AML-193 (cell line): ENCODE measurements at regions not wholly inside any gene's neighbourhood (a gene's known extent, or its start where the extent isn't known, plus 50 kb on each side); places are given as distances from the start of the nearest gene placed in this dataset.

Experiments used
- DNase-seq, 2 experiments: peaks; one replicate each; lab custom pipeline; 2025; lab: John Stamatoyannopoulos, UW

DNA sequence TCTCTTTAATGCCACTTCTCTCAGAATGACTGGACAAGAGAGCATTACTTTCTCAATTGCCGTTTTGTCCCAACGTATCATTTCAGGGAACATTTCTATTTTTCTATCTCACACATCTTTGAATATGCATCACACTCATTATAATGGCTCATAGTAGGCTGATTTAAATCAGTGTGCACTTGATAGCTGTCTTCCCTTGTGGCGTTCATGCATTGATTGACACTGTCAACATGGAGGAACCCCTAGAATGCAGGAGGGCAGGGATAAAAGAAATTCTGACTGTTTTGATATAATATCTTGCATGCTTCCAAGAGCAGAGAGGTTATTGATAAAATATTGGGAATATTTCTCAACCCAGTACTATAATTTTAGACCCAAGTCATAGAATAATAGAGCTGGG lies 1528.9 kb upstream of the FLRT2 start:
- no peak for DNase-seq

DNA sequence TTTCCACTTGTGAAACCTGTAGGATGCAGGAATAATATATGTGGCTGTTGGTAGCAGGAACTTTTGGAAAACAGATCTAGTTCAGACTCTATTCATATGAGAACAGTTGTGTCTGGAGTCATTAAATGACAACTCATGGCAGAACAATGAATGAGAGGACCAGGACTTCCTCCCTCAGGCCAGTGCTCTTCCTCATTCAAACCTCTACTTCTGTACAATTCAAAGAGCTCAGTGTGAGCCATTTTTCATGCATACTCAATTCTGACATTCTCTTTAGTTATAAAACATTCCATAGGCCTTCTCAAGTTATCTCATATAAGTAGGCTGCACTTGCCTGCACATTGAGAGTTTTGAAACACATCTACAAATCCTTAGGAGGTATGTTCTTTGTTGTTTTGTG lies 1526.6 kb upstream of the FLRT2 start:
- peak in 1 of 2 experiments; percentile 12 for DNase-seq

DNA sequence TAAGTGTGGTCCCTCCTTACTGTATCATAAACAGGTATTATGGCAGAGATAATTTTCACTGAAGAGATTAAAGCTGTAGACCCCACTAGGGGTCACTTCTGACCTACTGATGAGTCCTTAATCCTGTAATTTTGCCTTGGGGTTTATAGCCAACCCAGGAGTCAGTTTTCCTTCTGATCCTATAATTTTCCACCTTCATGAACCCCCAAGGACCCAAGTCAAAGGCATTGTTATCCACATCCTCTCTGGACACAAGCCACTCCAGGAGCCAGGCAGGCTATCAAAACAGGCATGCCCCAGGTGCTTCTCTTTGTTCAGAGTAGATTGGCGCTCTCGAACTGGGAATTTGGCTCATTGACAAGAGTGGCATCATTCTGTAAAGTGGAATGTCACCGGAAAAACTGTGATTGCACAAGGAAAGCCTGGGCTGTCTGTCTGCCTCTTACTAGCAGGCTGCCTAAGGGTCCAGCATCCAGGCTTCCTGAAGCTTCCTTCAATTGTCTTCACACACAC lies 1523.2 kb upstream of the FLRT2 start:
- DNase-seq: no peak

DNA sequence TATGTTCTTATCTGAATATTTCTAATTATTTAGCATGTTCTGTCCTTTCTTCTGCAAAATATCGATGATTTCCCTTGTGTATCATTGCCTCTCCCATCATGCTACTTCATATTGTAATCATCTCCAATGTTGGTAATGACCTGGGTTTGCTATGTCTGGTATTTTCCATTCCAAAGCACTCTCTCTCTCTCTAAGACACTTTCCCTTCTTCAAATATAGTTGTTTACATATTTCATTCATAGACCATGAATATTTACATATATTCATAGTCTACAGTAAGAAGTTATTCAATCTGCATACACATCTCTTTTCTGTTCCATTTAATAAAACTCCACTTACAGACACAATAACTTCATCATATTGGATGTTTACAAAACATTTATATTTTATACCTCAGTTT lies 1516.5 kb upstream of the FLRT2 start:
- no peak for DNase-seq

DNA sequence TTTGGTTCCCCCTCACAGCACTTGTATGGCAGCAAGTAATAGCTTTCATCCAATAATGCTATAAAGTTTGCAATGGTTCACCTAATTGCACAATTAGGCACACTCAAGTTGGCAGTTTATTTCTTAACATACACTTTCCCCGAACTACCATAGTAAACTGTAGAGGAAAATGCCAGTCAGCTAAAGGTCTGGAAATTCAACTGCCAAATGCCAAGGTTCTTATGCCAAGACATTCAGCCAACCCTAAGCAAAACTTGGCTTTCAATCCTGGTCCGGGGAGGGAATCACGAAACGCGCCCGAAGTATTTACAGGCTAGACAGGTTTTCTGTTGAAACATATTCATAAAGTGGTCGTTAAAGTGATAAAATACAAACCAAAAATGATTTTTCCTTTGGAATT lies 1512.4 kb upstream of the FLRT2 start:
- no peak for DNase-seq

DNA sequence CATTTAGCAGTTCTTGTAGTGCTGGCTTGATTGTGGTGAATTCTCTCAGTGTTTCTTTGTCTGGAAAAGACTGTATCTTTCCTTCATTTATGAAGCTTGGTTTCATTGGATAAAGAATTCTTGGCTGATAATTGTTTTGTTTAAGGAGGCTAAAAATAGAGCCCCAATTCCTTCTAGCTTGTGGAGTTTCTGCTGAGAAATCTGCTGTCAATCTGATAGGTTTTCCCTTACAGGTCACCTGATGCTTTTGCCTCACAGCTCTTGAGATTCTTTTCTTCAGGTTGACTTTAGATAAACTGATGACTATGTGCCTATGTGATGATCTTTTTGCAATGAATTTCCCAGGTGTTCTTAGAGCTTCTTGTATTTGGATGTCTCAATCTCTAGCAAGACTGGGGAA lies 1508.5 kb upstream of the FLRT2 start:
- no peak for DNase-seq

DNA sequence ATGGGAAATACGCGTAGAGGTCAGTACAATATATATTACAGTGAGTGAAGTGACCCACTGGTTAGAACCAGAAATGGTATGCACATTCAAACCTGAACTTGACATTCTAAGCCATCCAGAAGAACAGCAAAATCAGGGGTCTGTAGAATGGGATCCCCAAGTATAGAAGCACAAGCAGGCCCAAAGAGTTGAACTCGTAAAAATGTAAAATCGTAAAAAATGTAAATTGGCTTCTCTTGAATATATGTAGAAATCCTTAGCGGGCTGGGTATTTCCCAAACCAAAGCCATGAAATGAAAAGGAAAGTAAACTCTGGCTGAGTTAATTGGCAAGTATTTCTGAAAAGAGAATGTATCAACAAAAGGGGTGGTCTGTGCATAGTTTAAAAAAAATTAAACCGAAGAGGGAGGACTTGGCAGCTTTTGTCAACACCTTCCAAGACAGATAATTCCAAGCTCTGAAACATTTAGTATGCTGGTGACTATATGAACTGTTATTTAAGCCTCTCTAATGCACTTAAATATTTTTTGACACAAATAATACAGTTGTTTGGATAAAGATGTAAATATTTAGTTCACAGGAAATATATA lies 1505.6 kb upstream of the FLRT2 start:
- DNase-seq: no peak

DNA sequence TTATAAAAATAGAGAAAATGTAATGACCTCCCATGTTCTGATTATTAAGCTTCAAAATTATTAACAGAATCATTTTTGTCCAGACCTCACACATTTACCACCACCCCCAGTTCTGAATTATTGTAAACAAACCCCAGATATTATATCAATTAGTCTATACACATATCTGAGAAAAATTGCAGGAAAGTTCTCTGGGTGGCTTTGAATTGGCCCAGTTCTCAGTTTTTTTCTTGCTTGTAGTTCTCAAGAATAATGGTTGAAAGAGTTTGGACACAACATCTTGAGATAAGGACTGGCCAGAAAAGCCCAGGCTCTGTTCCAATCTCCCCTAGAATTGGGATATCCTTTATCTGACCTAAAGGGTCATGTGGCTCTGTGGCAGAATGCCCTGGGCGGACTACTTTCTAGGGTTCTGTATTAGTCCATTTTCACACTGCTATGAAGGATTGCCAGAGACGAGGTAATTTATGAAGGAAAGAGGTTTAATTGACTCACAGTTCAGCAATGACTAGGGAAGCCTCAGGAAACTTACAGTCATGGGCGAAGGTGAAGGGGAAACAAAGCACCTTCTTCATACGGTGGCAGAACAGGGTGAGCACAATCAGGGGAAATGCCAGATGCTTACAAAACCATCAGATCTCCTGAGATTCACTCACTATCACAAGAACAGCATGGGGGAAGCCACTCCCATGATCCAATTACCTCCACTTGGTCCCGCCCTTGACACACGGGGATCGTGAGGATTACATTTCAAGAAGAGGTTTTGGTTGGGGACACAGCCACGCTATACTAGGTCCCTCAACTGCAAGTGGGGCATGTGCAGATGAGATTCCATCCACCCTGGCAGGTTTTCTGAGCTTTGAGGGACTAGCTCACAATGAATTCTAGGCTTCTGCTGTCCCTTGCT lies 1504.6 kb upstream of the FLRT2 start:
- no peak for DNase-seq

DNA sequence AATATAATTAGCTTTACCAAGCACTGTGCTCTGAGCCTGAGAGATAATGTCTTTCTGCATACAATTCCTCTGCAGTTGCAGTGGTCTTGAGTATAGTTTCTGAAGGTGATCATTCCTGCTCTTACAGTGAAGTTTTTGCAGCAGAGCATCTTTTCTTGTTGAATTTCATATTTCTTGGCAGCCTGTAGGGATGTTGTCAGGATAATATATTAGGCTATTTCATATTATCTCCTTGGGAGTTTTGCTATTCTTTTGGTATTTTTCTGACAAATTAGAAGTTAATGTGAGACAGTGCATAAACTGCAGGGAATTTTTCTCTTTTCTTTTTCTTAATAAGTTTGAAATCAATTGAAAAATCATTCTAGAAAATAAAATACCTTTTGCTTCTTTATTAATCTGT lies 1502.6 kb upstream of the FLRT2 start:
- DNase-seq: no peak

DNA sequence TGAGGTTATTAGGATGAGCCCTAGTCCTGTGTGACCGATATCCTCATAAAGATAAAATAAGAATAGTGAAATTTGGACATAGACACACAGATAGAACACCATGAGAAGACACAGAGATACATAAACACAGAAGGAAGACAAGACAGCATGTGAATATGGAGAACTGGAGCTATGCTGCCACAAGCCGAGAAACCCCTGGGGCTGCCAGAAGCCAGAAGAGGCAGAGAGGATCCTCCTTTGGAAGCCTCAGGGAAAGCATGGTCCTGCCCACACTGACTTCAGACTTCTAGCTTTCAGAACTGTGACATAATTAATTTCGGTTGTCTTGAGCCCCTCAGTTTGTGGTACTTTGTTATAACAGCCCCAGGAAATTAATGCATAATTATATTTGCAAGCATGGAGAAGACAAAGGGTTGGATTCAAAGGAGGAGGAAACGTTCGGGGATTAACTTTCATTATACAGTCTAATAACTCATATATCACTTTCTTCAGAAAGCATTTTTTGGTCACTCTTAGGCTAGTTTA lies 1501.8 kb upstream of the FLRT2 start:
- DNase-seq: no peak

DNA sequence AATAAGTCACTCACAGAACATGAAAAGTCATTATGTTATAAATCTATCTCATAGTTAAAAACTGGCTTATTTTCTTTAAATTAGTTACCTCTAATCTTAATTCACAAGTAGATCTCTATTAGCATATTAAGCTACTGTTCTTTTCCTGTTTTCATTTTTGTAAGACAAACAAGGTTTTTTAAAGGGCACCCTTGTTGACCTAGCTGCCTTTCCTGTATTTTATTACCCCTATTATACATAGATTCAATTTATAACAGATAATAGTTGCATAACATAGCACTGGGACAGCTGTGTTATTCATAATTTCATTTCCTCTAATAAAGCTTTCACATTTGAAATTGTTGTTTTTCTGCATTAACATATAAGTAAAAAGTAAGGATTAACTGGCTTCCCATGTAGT lies 1500.7 kb upstream of the FLRT2 start:
- DNase-seq: no peak

DNA sequence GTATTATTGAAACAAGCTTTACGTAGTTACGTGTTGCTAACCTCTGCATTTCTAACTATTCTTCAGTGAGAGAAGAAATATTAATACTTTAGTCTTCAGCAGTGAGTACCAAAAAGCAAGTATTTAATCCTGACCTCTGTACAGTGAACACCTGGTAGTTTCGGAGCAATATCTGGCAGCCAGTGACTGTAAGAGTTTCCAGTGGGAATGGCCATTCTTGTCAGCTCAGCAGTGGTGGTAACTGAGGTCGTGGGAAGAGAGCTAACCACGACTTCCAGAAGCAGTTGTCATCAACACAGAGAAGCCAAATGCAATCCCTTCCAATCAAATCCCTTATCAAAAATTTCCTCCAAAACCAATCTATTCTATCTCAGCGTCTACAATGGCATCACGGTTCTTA lies 1500.2 kb upstream of the FLRT2 start:
- DNase-seq: no peak

DNA sequence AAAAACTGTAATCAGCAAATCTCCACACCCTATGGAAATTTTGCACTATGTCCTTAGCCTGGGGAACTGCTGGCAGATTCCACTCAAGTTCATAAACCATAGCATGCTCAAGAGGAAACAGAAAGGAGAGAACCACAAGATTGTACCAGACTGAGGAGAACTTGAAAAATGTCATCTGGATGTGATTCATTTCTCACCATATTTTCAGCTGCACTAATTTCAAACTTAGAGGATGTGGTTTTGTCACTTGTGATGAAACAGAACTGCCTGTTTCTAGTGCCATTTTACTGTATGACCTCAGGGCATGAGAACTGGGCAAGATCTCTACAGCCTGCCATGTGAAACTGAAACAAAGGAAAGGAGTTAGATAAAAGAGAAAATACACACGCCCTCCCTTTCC lies 1493.1 kb upstream of the FLRT2 start:
- DNase-seq: peak; percentile 85 to 93

DNA sequence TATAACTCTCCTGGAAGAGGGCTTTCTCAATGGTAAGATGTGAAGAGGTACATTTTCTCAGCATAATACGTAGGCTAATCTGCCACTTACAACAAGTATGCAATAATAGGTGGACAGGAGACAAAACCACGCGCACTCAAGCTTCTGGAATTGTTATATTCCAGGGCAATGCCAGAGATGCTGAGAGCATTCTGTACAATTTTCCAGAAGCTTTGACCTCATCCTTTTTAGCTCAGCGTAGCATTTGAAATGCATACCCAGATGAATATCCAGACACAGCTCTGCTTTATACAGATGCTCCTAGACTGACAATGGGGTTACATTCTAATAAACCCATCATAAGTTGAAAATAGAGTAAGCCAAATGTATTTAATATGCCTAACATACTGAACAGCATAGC lies 1492.4 kb upstream of the FLRT2 start:
- no peak for DNase-seq

DNA sequence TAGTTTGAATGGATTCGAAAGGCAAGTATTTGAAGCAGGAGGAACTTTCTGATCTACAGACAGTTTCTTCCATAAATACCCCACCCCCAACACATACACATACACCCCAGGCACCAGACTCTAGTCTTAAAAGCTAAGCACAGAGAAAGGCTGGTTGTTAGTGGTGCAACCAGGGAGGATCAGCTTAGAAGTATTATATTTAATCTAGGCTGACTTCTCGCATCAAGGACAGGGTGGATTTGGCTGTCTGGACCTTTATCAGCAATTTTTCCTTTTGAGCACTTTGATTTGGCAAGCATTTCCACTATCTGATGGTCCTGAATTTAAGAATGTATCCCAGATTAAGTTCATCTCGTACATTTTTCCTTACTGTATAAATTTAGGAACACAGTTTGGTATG lies 1489.8 kb upstream of the FLRT2 start:
- no peak for DNase-seq

DNA sequence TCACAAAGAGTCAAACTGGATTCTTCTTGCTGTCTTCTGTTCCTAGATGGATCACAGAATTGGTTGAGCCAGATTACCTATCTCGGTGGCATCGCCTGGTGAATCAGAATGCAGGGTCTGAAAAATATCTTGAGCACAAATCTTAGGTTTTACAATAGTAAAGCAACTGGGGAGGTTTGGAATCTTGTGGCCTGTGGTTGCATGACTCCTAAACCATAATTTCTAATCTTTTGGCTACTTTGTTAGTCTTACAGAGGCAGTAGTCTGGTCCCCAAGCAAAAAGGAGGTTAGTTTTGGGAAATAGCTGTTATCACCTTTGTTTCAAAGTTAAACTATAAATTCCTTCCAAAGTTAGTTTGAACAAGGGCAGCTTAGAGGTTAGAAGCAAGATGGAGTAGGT lies 1488.5 kb upstream of the FLRT2 start:
- no peak for DNase-seq

DNA sequence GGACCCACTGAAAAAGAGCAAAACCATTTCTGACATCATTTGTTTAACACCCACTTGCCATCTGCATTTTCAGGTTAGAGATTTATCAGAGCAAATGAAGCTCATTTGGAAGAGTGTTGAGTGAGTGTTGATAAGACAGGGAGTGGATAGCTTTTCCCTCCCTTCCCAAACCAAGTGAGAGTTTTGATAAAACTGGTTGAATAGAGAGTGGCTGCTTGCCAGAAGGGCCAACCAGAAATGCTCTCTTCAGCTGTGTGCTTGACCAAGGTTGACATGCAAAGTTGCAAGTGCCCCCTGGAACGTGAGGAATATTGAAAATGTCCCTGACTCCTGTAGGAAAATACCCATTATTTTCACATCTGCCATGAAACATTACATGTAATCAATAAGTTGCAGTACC lies 1487.0 kb upstream of the FLRT2 start:
- no peak for DNase-seq

DNA sequence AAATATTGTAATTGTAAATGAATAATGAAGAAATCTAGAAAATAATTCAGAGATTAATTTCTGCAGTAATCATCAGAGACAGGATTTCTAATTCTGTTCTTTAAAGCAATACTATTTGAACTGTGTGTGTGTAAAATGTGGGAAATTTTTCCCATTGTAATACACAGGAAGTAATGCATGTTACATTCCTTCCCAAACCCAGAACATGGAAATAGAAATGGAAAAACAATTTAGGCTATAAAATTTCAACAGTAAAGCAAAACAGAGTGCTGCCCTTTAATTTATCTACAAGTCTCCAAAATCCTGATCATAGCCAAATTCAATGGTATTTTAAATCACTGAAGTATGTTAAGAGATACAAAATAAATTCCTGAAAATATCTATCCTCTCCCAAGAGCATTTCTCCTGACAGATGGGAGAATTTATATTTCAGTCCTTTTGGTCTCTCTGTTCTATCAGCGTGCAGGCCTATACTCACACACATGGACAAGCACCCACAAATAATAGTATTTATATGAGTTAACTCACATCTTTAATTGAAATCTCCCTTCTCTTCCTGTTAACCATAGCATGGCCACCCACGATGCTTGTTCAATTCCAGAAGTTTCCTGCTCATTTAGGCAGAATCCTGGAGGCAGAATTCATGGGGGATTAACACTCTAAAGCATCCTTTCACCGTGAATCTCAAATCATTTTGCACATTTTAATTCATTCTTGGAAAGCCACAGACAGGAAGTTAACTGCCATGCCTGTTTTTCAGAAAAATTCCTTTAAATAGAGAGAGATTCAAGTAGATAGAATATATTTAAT lies 1465.4 kb upstream of the FLRT2 start:
- no peak for DNase-seq

DNA sequence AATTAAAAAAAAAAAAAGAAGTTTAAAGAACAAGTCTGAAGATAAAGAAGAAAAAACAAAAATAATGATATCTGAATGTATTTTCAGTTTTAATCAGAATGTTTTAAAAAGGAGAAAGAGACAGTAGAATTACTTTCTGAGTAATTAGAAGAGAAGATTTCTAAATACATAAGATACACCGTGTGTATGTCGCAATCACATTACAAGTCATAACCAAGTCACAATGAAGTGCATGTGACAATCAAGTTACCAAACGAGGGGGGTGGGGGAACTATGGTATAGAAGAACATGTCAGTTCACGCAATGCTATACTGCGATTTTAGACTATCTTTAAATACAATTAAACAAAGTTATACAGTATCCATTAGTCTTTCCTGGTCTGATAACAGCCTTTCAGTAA lies 1464.1 kb upstream of the FLRT2 start:
- DNase-seq: peak in 1 of 2 experiments; percentile 0

DNA sequence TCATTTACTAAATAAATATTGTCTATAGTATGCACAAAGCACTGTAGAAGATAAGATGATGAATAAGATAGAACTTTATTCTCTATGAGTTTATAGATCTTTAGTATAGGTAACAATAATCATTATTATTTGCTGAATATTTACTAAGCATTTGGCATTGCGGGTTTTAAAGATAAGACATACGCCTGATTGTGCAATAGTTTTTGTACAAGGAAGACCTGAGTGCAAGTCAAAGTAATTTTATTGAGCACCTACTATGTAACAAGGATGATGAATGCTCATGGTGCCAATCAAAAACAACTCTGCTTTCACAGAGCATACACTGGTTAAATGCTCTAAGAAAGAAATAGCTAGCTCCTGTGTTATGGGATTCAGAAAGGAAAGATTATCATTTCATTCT lies 1461.7 kb upstream of the FLRT2 start:
- DNase-seq: no peak

DNA sequence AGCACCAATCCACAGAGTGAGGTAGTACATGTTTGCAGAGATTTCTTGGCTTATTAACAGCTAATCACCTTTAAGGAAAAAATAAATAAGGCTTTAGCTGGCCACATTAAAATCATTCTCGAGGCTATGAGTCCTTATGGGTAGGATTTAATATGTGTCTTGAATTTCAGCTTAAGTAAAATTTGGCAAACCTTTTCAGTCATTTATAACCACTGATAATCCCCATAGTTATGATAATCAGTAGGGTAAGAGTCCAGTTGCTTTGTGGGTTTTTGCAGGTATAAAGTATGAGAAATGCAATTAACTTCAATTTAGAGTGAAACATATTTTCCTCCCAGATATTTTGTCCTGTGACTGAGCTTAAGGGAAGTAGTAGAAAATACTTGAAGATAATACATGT lies 1458.9 kb upstream of the FLRT2 start:
- no peak for DNase-seq

DNA sequence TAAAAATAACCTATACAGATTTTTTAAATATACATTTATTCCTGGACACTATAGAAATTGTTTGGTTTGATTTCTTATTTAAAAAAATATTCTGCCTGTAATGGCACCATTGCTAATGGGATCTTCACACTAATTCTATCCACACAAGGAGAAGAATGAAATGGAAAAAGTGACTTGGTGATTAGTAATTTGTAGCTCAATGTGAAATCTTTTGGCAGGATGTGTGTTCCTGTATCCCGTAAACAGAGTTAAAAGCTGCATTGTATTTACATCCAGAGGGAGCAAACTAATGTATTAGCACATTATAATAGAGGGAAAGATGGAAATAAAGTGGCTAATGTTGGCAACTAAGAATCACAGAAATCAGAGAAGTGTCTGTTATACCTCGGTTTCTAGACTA lies 1455.3 kb upstream of the FLRT2 start:
- DNase-seq: no peak

DNA sequence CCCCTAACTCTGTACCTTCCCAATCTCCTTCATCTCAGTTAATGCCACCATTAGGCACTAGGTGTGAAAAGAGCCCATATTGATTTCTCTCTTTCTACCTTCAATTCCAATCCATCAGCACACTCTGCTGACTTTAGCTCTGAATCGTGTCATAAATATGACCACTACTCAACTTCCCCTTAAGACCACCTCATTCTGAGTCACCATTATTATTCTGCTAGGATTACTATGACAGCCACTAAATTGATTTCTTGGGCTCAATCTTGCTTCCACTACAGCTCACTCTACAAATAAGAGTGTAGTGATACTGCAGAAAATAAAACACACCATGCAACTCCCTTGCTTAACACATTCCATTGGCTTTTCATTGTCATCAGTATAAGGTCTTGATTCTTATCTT lies 1449.0 kb upstream of the FLRT2 start:
- DNase-seq: no peak
